Liver (tissue), 3 donors: ENCODE measurements at regions not wholly inside any gene's neighbourhood (a gene's known extent, or its start where the extent isn't known, plus 50 kb on each side); places are given as distances from the start of the nearest gene placed in this dataset.

Experiments used
- GABPA ChIP-seq, 2 donors: IDR thresholded peaks in 1 of 2; conservative IDR thresholded peaks in 1 of 2; 2 replicates each; pipeline ENCODE4 v1.6.1; 2016; ENCODE audit warnings: antibody characterized with exemption in 2 of 2, mild to moderate bottlenecking in 1 of 2, moderate library complexity in 1 of 2
- RAD21 ChIP-seq, 2 donors: IDR thresholded peaks; 2 replicates each; pipeline ENCODE4 v1.6.1; 2016; ENCODE audit warnings: antibody characterized with exemption in 2 of 2, mild to moderate bottlenecking in 2 of 2
- TAF1 ChIP-seq: conservative IDR thresholded peaks from 2 replicates; pipeline ENCODE4 v1.6.1; 2016; ENCODE audit warnings: antibody characterized with exemption, mild to moderate bottlenecking
- TF ChIP-seq, protein P1 (sequence below): fragments of 150-350 bp; IDR thresholded peaks from 2 replicates; pipeline ENCODE4 v1.5.1; 2017; ENCODE audit warnings: improper control_type of control experiment, low read depth, low read length; ENCODE audit not compliant: missing input control
- TF ChIP-seq, protein P2 (sequence below): IDR thresholded peaks from 2 replicates; pipeline ENCODE4 v1.6.1; 2016; ENCODE audit warnings: antibody characterized with exemption
- TF ChIP-seq, protein P3 (sequence below): IDR thresholded peaks from 2 replicates; pipeline ENCODE4 v1.6.1; 2016; ENCODE audit warnings: antibody characterized with exemption, mild to moderate bottlenecking
- donor health status: healthy.
- donor health status: healthy.

DNA sequence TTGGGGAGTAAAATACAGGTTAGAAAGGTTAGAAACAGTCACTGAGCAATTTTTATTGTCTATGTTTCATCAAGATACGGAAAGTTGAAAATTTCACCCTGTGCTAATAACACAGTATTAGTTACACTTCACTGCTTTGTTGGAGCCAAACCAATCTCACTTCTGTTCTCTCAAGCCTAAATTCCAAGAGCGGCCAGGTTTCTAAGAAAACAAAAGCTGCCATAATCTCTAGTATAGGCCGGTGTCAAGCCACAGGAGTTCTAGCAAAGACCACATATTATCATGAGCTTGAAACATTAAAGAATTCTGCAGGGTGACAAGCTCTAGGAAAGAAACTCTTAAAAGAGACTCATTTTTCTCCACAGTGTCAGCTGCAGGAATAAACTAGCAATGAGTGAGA lies 128.7 kb downstream of the TXNL1 start:
- TF ChIP-seq, protein P1, sequence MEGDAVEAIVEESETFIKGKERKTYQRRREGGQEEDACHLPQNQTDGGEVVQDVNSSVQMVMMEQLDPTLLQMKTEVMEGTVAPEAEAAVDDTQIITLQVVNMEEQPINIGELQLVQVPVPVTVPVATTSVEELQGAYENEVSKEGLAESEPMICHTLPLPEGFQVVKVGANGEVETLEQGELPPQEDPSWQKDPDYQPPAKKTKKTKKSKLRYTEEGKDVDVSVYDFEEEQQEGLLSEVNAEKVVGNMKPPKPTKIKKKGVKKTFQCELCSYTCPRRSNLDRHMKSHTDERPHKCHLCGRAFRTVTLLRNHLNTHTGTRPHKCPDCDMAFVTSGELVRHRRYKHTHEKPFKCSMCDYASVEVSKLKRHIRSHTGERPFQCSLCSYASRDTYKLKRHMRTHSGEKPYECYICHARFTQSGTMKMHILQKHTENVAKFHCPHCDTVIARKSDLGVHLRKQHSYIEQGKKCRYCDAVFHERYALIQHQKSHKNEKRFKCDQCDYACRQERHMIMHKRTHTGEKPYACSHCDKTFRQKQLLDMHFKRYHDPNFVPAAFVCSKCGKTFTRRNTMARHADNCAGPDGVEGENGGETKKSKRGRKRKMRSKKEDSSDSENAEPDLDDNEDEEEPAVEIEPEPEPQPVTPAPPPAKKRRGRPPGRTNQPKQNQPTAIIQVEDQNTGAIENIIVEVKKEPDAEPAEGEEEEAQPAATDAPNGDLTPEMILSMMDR = no peak
- TF ChIP-seq RAD21 (IDR thresholded peaks at IDR 0.05) = no peak
- no peak for TF ChIP-seq GABPA (IDR thresholded peaks at IDR 0.05 in 1 of 2, conservative IDR thresholded peaks at IDR 0.05 in 1 of 2)
- TF ChIP-seq, protein P2, sequence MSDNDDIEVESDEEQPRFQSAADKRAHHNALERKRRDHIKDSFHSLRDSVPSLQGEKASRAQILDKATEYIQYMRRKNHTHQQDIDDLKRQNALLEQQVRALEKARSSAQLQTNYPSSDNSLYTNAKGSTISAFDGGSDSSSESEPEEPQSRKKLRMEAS = no peak
- TF ChIP-seq, protein P3, sequence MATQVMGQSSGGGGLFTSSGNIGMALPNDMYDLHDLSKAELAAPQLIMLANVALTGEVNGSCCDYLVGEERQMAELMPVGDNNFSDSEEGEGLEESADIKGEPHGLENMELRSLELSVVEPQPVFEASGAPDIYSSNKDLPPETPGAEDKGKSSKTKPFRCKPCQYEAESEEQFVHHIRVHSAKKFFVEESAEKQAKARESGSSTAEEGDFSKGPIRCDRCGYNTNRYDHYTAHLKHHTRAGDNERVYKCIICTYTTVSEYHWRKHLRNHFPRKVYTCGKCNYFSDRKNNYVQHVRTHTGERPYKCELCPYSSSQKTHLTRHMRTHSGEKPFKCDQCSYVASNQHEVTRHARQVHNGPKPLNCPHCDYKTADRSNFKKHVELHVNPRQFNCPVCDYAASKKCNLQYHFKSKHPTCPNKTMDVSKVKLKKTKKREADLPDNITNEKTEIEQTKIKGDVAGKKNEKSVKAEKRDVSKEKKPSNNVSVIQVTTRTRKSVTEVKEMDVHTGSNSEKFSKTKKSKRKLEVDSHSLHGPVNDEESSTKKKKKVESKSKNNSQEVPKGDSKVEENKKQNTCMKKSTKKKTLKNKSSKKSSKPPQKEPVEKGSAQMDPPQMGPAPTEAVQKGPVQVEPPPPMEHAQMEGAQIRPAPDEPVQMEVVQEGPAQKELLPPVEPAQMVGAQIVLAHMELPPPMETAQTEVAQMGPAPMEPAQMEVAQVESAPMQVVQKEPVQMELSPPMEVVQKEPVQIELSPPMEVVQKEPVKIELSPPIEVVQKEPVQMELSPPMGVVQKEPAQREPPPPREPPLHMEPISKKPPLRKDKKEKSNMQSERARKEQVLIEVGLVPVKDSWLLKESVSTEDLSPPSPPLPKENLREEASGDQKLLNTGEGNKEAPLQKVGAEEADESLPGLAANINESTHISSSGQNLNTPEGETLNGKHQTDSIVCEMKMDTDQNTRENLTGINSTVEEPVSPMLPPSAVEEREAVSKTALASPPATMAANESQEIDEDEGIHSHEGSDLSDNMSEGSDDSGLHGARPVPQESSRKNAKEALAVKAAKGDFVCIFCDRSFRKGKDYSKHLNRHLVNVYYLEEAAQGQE = no peak
- no peak for TF ChIP-seq TAF1
